Neural cell (in vitro differentiated cells): ENCODE measurements at regions not wholly inside any gene's neighbourhood (a gene's known extent, or its start where the extent isn't known, plus 50 kb on each side); places are given as distances from the start of the nearest gene placed in this dataset.

ENCODE experiments used
- EP300 ChIP-seq: fragments of 450-650 bp; conservative IDR thresholded peaks from 2 replicates; pipeline ENCODE4 v1.6.1; 2014; ENCODE audit warnings: antibody characterized with exemption, mild to moderate bottlenecking, moderate library complexity; ENCODE audit not compliant: poor library complexity, severe bottlenecking
- EZH2 ChIP-seq: fragments of 200-600, 300-800 bp; shearing (Covaris generic), sonication (generic); IDR thresholded peaks from 2 replicates; pipeline ENCODE4 v1.6.1; 2014; ENCODE audit warnings: antibody characterized with exemption, low read length, borderline replicate concordance, mild to moderate bottlenecking; ENCODE audit not compliant: insufficient read depth, poor library complexity, severe bottlenecking
- MXI1 ChIP-seq: fragments of 450-650 bp; conservative IDR thresholded peaks from 2 replicates; pipeline ENCODE4 v1.6.1; 2014; ENCODE audit warnings: antibody characterized with exemption, mild to moderate bottlenecking; ENCODE audit not compliant: poor library complexity, severe bottlenecking
- POLR2AphosphoS5 ChIP-seq: IDR thresholded peaks from 2 replicates; pipeline ENCODE4 v1.6.1; 2012
- RAD21 ChIP-seq: fragments of 450-650 bp; conservative IDR thresholded peaks from 2 replicates; pipeline ENCODE4 v1.6.1; 2014; ENCODE audit warnings: antibody characterized with exemption, mild to moderate bottlenecking, moderate library complexity
- TAF1 ChIP-seq: IDR thresholded peaks from 2 replicates; pipeline ENCODE4 v1.6.1; 2012; ENCODE audit warnings: low read depth
- TF ChIP-seq, protein P1 (sequence below): fragments of 450-650 bp; IDR thresholded peaks from 2 replicates; pipeline ENCODE4 v1.5.1; 2014; ENCODE audit warnings: antibody characterized with exemption, mild to moderate bottlenecking, moderate library complexity; ENCODE audit not compliant: poor library complexity, severe bottlenecking

DNA sequence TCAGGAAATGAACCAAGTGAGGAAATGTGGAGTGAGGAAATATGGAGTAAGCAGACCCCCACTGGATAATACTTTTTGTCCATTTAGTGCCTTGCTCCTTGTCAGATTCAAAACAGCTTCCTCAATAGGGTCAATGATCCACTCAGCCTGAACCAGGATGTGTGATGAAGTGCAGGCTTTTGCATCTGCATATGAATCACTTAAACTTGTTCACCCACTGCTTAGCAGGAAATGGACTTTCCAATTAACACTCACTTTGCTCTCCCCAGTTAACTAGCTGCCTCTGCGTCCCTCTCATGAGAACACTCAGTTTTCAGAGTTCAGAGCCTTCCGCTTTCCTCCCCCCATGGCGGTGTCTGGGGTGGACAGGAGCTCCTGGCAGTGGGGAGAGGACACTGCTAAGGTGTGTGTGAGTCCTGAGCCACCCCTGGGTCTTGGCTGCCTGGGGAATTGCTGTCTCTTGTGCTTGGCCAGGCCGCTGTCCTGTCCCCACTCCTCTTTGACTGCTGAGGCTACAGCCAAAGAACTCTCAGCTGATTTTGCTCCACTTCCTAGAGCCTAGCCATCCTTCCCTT is 621.8 kb downstream of the CDH26 start:
- no peak for TF ChIP-seq RAD21
- TF ChIP-seq, protein P1, sequence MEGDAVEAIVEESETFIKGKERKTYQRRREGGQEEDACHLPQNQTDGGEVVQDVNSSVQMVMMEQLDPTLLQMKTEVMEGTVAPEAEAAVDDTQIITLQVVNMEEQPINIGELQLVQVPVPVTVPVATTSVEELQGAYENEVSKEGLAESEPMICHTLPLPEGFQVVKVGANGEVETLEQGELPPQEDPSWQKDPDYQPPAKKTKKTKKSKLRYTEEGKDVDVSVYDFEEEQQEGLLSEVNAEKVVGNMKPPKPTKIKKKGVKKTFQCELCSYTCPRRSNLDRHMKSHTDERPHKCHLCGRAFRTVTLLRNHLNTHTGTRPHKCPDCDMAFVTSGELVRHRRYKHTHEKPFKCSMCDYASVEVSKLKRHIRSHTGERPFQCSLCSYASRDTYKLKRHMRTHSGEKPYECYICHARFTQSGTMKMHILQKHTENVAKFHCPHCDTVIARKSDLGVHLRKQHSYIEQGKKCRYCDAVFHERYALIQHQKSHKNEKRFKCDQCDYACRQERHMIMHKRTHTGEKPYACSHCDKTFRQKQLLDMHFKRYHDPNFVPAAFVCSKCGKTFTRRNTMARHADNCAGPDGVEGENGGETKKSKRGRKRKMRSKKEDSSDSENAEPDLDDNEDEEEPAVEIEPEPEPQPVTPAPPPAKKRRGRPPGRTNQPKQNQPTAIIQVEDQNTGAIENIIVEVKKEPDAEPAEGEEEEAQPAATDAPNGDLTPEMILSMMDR: no peak
- no peak for TF ChIP-seq TAF1
- no peak for TF ChIP-seq EP300
- no peak for TF ChIP-seq POLR2AphosphoS5
- no peak for TF ChIP-seq EZH2
- no peak for TF ChIP-seq MXI1
